IMR-90 (cell line): ENCODE measurements at regions not wholly inside any gene's neighbourhood (a gene's known extent, or its start where the extent isn't known, plus 50 kb on each side); places are given as distances from the start of the nearest gene placed in this dataset.

Source experiments
- ATAC-seq: fragments of 200-7000 bp; cut with Tn5 transposase; 2 replicates; pipeline ENCODE4 v1.9.1; 2020; ENCODE audit warnings: low read depth, mild to moderate bottlenecking, moderate library complexity
- BruUV-seq: library from RNA; stranded (reverse); fragments of 400-500 nt; replicated peaks from 2 replicates; lab custom pipeline; 2021; lab: Mats Ljungman, UMichigan
- CTCF ChIA-PET: fragments of 300-600 bp; formaldehyde crosslinking; extraction: SDS; loops from one replicate; lab custom pipeline; 2021; ENCODE audit warnings: antibody characterized with exemption; lab: Yijun Ruan, JAX
- POLR2A ChIA-PET: fragments of 300-600 bp; sonication (Branson Sonifier 250); formaldehyde crosslinking; loops from one replicate; lab custom pipeline; 2022; ENCODE audit warnings: antibody characterized with exemption; ENCODE audit not compliant: unreplicated experiment; lab: Charles Lee
- DNase-seq: peaks from one replicate; pipeline ENCODE4 v3.0.0; 2013
- H2AFZ ChIP-seq: replicated peaks from 2 replicates; pipeline ENCODE3; 2013; ENCODE audit warnings: low read length, mild to moderate bottlenecking; ENCODE audit not compliant: poor library complexity
- H2AK5ac ChIP-seq: 2 replicates; pipeline ENCODE4 v1.6.1; 2013; ENCODE audit warnings: low read depth, low read length, inconsistent platforms
- H2AK9ac ChIP-seq: replicated peaks from 2 replicates; pipeline ENCODE3; 2013; ENCODE audit warnings: mild to moderate bottlenecking, low read depth, low read length, moderate library complexity; ENCODE audit not compliant: poor library complexity
- H2BK120ac ChIP-seq: 2 replicates; pipeline ENCODE4 v1.6.1; 2013; ENCODE audit warnings: low read depth, low read length, inconsistent platforms
- H2BK15ac ChIP-seq: 3 replicates; pipeline ENCODE4 v1.6.1; 2013; ENCODE audit warnings: low read depth, low read length, inconsistent platforms
- H2BK20ac ChIP-seq: 2 replicates; pipeline ENCODE4 v1.6.1; 2013; ENCODE audit warnings: low read depth, mild to moderate bottlenecking, inconsistent platforms, low read length, moderate library complexity
- H2BK5ac ChIP-seq: 2 replicates; pipeline ENCODE4 v1.6.1; 2013; ENCODE audit warnings: mild to moderate bottlenecking, low read depth, low read length, inconsistent platforms; ENCODE audit not compliant: poor library complexity, severe bottlenecking
- H3K14ac ChIP-seq: replicated peaks from 2 replicates; pipeline ENCODE4 v1.6.1; 2013; ENCODE audit warnings: low read depth, low read length, inconsistent platforms
- H3K18ac ChIP-seq: 2 replicates; pipeline ENCODE4 v1.6.1; 2013; ENCODE audit warnings: low read depth, low read length, control low read depth
- H3K23ac ChIP-seq: 2 replicates; pipeline ENCODE4 v1.6.1; 2013; ENCODE audit warnings: low read depth, low read length, inconsistent platforms
- H3K27ac ChIP-seq: 2 replicates; pipeline ENCODE4 v1.5.1; 2013; ENCODE audit warnings: mild to moderate bottlenecking, control low read depth, low read length; ENCODE audit not compliant: insufficient read depth
- H3K27me3 ChIP-seq: 2 replicates; pipeline ENCODE4 v1.6.1; 2013; ENCODE audit warnings: low read length; ENCODE audit not compliant: control insufficient read depth, insufficient read depth
- H3K36me3 ChIP-seq: 2 replicates; pipeline ENCODE4 v1.6.1; 2013; ENCODE audit warnings: low read length, mixed read lengths; ENCODE audit not compliant: control insufficient read depth, insufficient read depth
- H3K4ac ChIP-seq: 2 replicates; pipeline ENCODE4 v1.6.1; 2013; ENCODE audit warnings: low read depth, low read length, inconsistent platforms
- H3K4me1 ChIP-seq: 2 replicates; pipeline ENCODE4 v1.6.1; 2013; ENCODE audit warnings: low read length, mixed read lengths; ENCODE audit not compliant: control insufficient read depth, insufficient read depth
- H3K4me2 ChIP-seq: 2 replicates; pipeline ENCODE4 v1.6.1; 2013; ENCODE audit warnings: low read depth, mild to moderate bottlenecking, control low read depth, low read length, moderate library complexity
- H3K4me3 ChIP-seq: 2 replicates; pipeline ENCODE4 v1.5.1; 2013; ENCODE audit warnings: low read depth, mild to moderate bottlenecking, control low read depth, low read length, moderate library complexity; ENCODE audit not compliant: insufficient read depth
- H3K56ac ChIP-seq: 2 replicates; pipeline ENCODE4 v1.6.1; 2013; ENCODE audit warnings: low read length, inconsistent platforms; ENCODE audit not compliant: insufficient read depth; ENCODE audit errors: extremely low read depth
- H3K79me1 ChIP-seq, 2 experiments: 2 replicates each; pipeline ENCODE4 v1.6.1; 2013; ENCODE audit warnings: low read length in 2 of 2, inconsistent platforms in 1 of 2, low read depth in 1 of 2
- H3K9ac ChIP-seq: 2 replicates; pipeline ENCODE4 v1.6.1; 2013; ENCODE audit warnings: low read depth, low read length, control low read depth
- H3K9me1 ChIP-seq: 2 replicates; pipeline ENCODE4 v1.6.1; 2013; ENCODE audit warnings: low read length, inconsistent platforms; ENCODE audit not compliant: insufficient read depth
- H3K9me3 ChIP-seq: 2 replicates; pipeline ENCODE4 v1.6.1; 2013; ENCODE audit warnings: low read length; ENCODE audit not compliant: control insufficient read depth, insufficient read depth
- H4K20me1 ChIP-seq: 2 replicates; pipeline ENCODE4 v1.6.1; 2013; ENCODE audit warnings: low read length, inconsistent platforms; ENCODE audit not compliant: insufficient read depth
- H4K5ac ChIP-seq: 2 replicates; pipeline ENCODE4 v1.6.1; 2013; ENCODE audit warnings: mild to moderate bottlenecking, low read depth, low read length, control low read depth
- H4K8ac ChIP-seq, 2 experiments: 2 replicates each; pipeline ENCODE4 v1.6.1; 2013; ENCODE audit warnings: low read depth in 2 of 2, low read length in 2 of 2, control low read depth in 1 of 2, inconsistent platforms in 1 of 2
- H4K91ac ChIP-seq: 2 replicates; pipeline ENCODE4 v1.6.1; 2013; ENCODE audit warnings: low read depth, low read length, inconsistent platforms; ENCODE audit not compliant: insufficient read depth
- BHLHE40 ChIP-seq: fragments of 150-350 bp; IDR thresholded peaks from 2 replicates; pipeline ENCODE4 v1.6.1; 2016; ENCODE audit warnings: mild to moderate bottlenecking, low read depth, low read length
- CHD1 ChIP-seq: IDR thresholded peaks from 2 replicates; pipeline ENCODE4 v1.6.1; 2012; ENCODE audit warnings: low read depth, low read length, improper control_type of control experiment
- FOS ChIP-seq: fragments of 150-350 bp; IDR thresholded peaks from 2 replicates; pipeline ENCODE4 v1.6.1; 2016; ENCODE audit warnings: low read depth, low read length
- MAFK ChIP-seq: IDR thresholded peaks from 2 replicates; pipeline ENCODE4 v1.6.1; 2012; ENCODE audit warnings: low read depth, low read length, improper control_type of control experiment
- MAZ ChIP-seq: IDR thresholded peaks from 2 replicates; pipeline ENCODE4 v1.6.1; 2012; ENCODE audit warnings: low read depth, mild to moderate bottlenecking, low read length, improper control_type of control experiment, moderate library complexity, borderline replicate concordance
- NFE2L2 ChIP-seq: fragments of 150-350 bp; IDR thresholded peaks from 2 replicates; pipeline ENCODE4 v1.6.1; 2016; ENCODE audit warnings: low read depth, mild to moderate bottlenecking, low read length
- POLR2A ChIP-seq: IDR thresholded peaks from 2 replicates; pipeline ENCODE4 v1.6.1; 2012; ENCODE audit warnings: mild to moderate bottlenecking, low read depth, low read length
- RAD21 ChIP-seq: IDR thresholded peaks from 2 replicates; pipeline ENCODE4 v1.6.1; 2012; ENCODE audit warnings: low read length, improper control_type of control experiment
- RFX5 ChIP-seq: IDR thresholded peaks from 2 replicates; pipeline ENCODE4 v1.8.0; 2012; ENCODE audit warnings: low read depth, mild to moderate bottlenecking, low read length, moderate library complexity
- WGBS, 2 experiments: methylation state at CpG; one replicate each; pipeline versions ENCODE4 v1.1.5 to v1.1.7; 2013; ENCODE audit warnings: missing lambda C conversion rate in 2 of 2; ENCODE audit not compliant: insufficient read length in 1 of 2; ENCODE audit errors: extremely low coverage in 2 of 2; 5-methylcytosine and 5-hydroxymethylcytosine counted together
- dilution Hi-C: fragments of 300-500 bp; cut with HindIII; formaldehyde crosslinking; loops from one replicate; pipeline ENCODE4 v1.14.3; 2018; ENCODE audit warnings: low sequenced_read_pairs; ENCODE audit not compliant: unreplicated experiment
- in situ Hi-C: fragments of 300-500 bp; cut with MboI; formaldehyde crosslinking; loops from 3 replicates; pipeline ENCODE4 v1.14.3; 2019; ENCODE audit warnings: low sequenced_read_pairs, inconsistent platforms, mixed read lengths
- intact Hi-C: fragments of 100-400 bp; cut with micrococcal nuclease; formaldehyde crosslinking; loops from 2 replicates; pipeline ENCODE4 v1.10.0; 2022

GRCh38 chr16:63945806-63946205 lies 1176.1 kb downstream of the CDH11 start:
- Histone ChIP-seq H2BK5ac (no peak overlapping the region), H2BK15ac (no peak overlapping the region), H3K36me3 (no peaks in the 10 kb centered on the region), H2AK9ac (no peak overlapping the region), H3K56ac (no peak overlapping the region), H4K5ac (no peak overlapping the region), H2AK5ac (no peak overlapping the region), H2AFZ (no peak overlapping the region), H3K18ac (no peak overlapping the region), H3K9me3 (no peaks in the 10 kb centered on the region), H3K9me1 (no peaks in the 10 kb centered on the region), H3K14ac (no peak overlapping the region), H3K27ac (no peak overlapping the region), H3K9ac (no peak overlapping the region), H2BK120ac (no peak overlapping the region), H3K4me3 (no peak overlapping the region), H3K79me1 (no peaks in the 10 kb centered on the region), H3K4me1 (no peaks in the 10 kb centered on the region), H3K23ac (no peak overlapping the region), H4K91ac (no peak overlapping the region), H3K4me2 (no peak overlapping the region), H4K8ac (no peak overlapping the region), H3K4ac (no peak overlapping the region), H3K27me3 (no peaks in the 10 kb centered on the region), H4K20me1 (no peaks in the 10 kb centered on the region), H2BK20ac (no peak overlapping the region)
- ChIA-PET POLR2A (no interaction called here), CTCF (no interaction called here)
- no TSS peak for BruUV-seq
- dilution Hi-C loops: no loop called here
- in situ Hi-C loops: no loop called here
- no CpG with 5 or more reads among the region's 1 CpG for WGBS, 2 experiments
- TF ChIP-seq CHD1 (no peak), MAFK (no peak), MAZ (no peak), RAD21 (no peak), FOS (no peak), BHLHE40 (no peak), POLR2A (no peak), RFX5 (no peak), NFE2L2 (no peak)
- no peak for ATAC-seq
- intact Hi-C loops: no loop called here
- no peak for DNase-seq
